CD14-positive monocyte (primary cell): ENCODE measurements at regions not wholly inside any gene's neighbourhood (a gene's known extent, or its start where the extent isn't known, plus 50 kb on each side); places are given as distances from the start of the nearest gene placed in this dataset.

ENCODE experiments used
- DNase-seq, 3 donors: peaks; one replicate each; pipeline ENCODE4 v3.0.0-alpha.2; 2011 to 2022
- H2AFZ ChIP-seq: 2 replicates; pipeline ENCODE4 v1.6.0; 2012; ENCODE audit warnings: mild to moderate bottlenecking, low read depth, low read length, inconsistent platforms; ENCODE audit not compliant: insufficient read depth, poor library complexity, severe bottlenecking
- H3K27ac ChIP-seq, 2 donors: 1 replicate in 1 of 2; 2 replicates in 1 of 2; pipeline ENCODE4 v1.5.1; 2012 to 2013; ENCODE audit warnings: low read length in 2 of 2, control low read depth in 1 of 2, inconsistent platforms in 1 of 2, low read depth in 1 of 2, mild to moderate bottlenecking in 1 of 2
- H3K27me3 ChIP-seq, 2 donors: one replicate each; pipeline versions ENCODE4 v1.6.0 to v1.6.1; 2011 to 2013; ENCODE audit warnings: low read length in 2 of 2; ENCODE audit not compliant: control insufficient read depth in 2 of 2, insufficient read depth in 2 of 2
- H3K36me3 ChIP-seq, 2 donors: replicated peaks in 1 of 2; 1 replicate in 1 of 2; 2 replicates in 1 of 2; pipeline versions ENCODE4 v1.5.1 to v1.6.1; 2012 to 2013; ENCODE audit warnings: low read length in 2 of 2, control low read depth in 1 of 2, inconsistent platforms in 1 of 2, mild to moderate bottlenecking in 1 of 2; ENCODE audit not compliant: insufficient read depth in 2 of 2, control insufficient read depth in 1 of 2
- H3K4me1 ChIP-seq, 2 donors: 1 replicate in 1 of 2; 2 replicates in 1 of 2; pipeline versions ENCODE4 v1.5.1 to v1.6.1; 2012 to 2013; ENCODE audit warnings: low read length in 2 of 2, control low read depth in 1 of 2, inconsistent platforms in 1 of 2, mild to moderate bottlenecking in 1 of 2, moderate library complexity in 1 of 2; ENCODE audit not compliant: insufficient read depth in 2 of 2, control insufficient read depth in 1 of 2
- H3K4me2 ChIP-seq: replicated peaks from 2 replicates; pipeline ENCODE3; 2012; ENCODE audit warnings: low read length, moderate library complexity, mild to moderate bottlenecking; ENCODE audit not compliant: poor library complexity, severe bottlenecking; ENCODE audit errors: extremely low read depth
- H3K4me3 ChIP-seq, 3 experiments: fragments of 200-600 bp in 1 of 3; sonication (generic) in 1 of 3; replicated peaks in 1 of 3; 1 replicate in 2 of 3; 2 replicates in 1 of 3; pipeline ENCODE4 v1.5.1; 2011 to 2013; ENCODE audit warnings: low read length in 3 of 3, mild to moderate bottlenecking in 3 of 3, control low read depth in 2 of 3, low read depth in 2 of 3, inconsistent platforms in 1 of 3, moderate library complexity in 1 of 3
- H3K79me2 ChIP-seq: 2 replicates; pipeline ENCODE4 v1.6.0; 2012; ENCODE audit warnings: mild to moderate bottlenecking, control low read depth, inconsistent platforms, low read length, moderate library complexity; ENCODE audit not compliant: insufficient read depth
- H3K9ac ChIP-seq: 2 replicates; pipeline ENCODE4 v1.6.0; 2017; ENCODE audit warnings: low read length, mild to moderate bottlenecking; ENCODE audit not compliant: insufficient read depth, poor library complexity, severe bottlenecking
- H3K9me3 ChIP-seq, 2 donors: replicated peaks in 1 of 2; 1 replicate in 1 of 2; 2 replicates in 1 of 2; pipeline versions ENCODE4 v1.5.1 to v1.6.1; 2012 to 2013; ENCODE audit warnings: low read length in 2 of 2, control low read depth in 1 of 2; ENCODE audit not compliant: control insufficient read depth in 1 of 2, insufficient read depth in 1 of 2
- H4K20me1 ChIP-seq: 2 replicates; pipeline ENCODE4 v1.6.0; 2012; ENCODE audit warnings: mild to moderate bottlenecking, low read length, control low read depth, moderate library complexity; ENCODE audit not compliant: insufficient read depth
- H3K27ac Mint-ChIP-seq, 7 donors: one replicate each; pipeline ENCODE4 v1.8.0; 2020; ENCODE audit warnings: mild to moderate bottlenecking in 7 of 7, mixed read lengths in 7 of 7, moderate library complexity in 6 of 7, inconsistent platforms in 2 of 7
- H3K27me3 Mint-ChIP-seq, 3 donors: one replicate each; pipeline ENCODE4 v1.8.0; 2021 to 2022; ENCODE audit warnings: low read depth in 3 of 3, mild to moderate bottlenecking in 3 of 3, mixed read lengths in 3 of 3, moderate library complexity in 3 of 3, inconsistent platforms in 1 of 3
- H3K36me3 Mint-ChIP-seq, 2 donors: one replicate each; pipeline ENCODE4 v1.8.0; 2020; ENCODE audit warnings: mixed read lengths in 2 of 2, inconsistent platforms in 1 of 2, mild to moderate bottlenecking in 1 of 2
- H3K4me1 Mint-ChIP-seq: one replicate; pipeline ENCODE4 v1.8.0; 2020; ENCODE audit warnings: mild to moderate bottlenecking, mixed read lengths
- H3K4me3 Mint-ChIP-seq, 2 donors: one replicate each; pipeline ENCODE4 v1.8.0; 2020; ENCODE audit warnings: mild to moderate bottlenecking in 2 of 2, mixed read lengths in 2 of 2, moderate library complexity in 1 of 2
- H3K9me3 Mint-ChIP-seq, 7 donors: one replicate each; pipeline ENCODE4 v1.8.0; 2020 to 2022; ENCODE audit warnings: mixed read lengths in 7 of 7, mild to moderate bottlenecking in 6 of 7, moderate library complexity in 6 of 7, inconsistent platforms in 2 of 7
- CTCF ChIP-seq: fragments of 200-600 bp; IDR thresholded peaks from one replicate; pipeline ENCODE4 v1.8.0; 2022; ENCODE audit warnings: antibody characterized with exemption, mild to moderate bottlenecking
- WGBS: methylation state at CpG from one replicate; pipeline ENCODE4 v1.1.5; 2013; ENCODE audit warnings: missing lambda C conversion rate; ENCODE audit not compliant: insufficient coverage; 5-methylcytosine and 5-hydroxymethylcytosine counted together
- intact Hi-C, 2 donors: fragments of 100-400 bp; cut with micrococcal nuclease; formaldehyde crosslinking; loops; one replicate each; pipeline versions ENCODE4 v1.15.0 to v1.15.1; 2023

GRCh38 chr12:74775276-74775675 is 237.6 kb downstream of the ATXN7L3B start:
- H2AFZ ChIP-seq, result no peak overlapping the region
- H3K4me1 ChIP-seq, result no peaks in the 10 kb centered on the region
- H4K20me1 ChIP-seq, result no peaks in the 10 kb centered on the region
- WGBS, result no CpG with 5 or more reads among the region's 1 CpG
- Mint-ChIP-seq H3K27ac (no peak overlapping the region), H3K9me3 (peaks cover 0 to 3% (median 2%) of the 10 kb centered on the region in 7 donors), H3K4me3 (no peak overlapping the region), H3K4me1 (no peaks in the 10 kb centered on the region), H3K27me3 (peaks cover 0 to 4% (median 2%) of the 10 kb centered on the region in 3 donors), H3K36me3 (no peaks in the 10 kb centered on the region)
- no peak overlapping the region for H3K4me3 ChIP-seq
- H3K9me3 ChIP-seq, result no peaks in the 10 kb centered on the region
- no peak overlapping the region for H3K9ac ChIP-seq
- H3K27me3 ChIP-seq, result no peaks in the 10 kb centered on the region
- no peak for TF ChIP-seq CTCF
- no peak overlapping the region for H3K27ac ChIP-seq
- H3K79me2 ChIP-seq, result no peaks in the 10 kb centered on the region
- no peaks in the 10 kb centered on the region for H3K36me3 ChIP-seq
- H3K4me2 ChIP-seq, result no peak overlapping the region
- intact Hi-C loops, result no loop called here
- DNase-seq, result no peak

- H2AFZ ChIP-seq, result no peak overlapping the region
- intact Hi-C loops, result no loop called here
- no peaks in the 10 kb centered on the region for H3K9me3 ChIP-seq
- H3K9ac ChIP-seq, result no peak overlapping the region
- no peaks in the 10 kb centered on the region for H3K36me3 ChIP-seq
- Mint-ChIP-seq H3K4me3 (no peak overlapping the region), H3K36me3 (no peaks in the 10 kb centered on the region), H3K4me1 (no peaks in the 10 kb centered on the region), H3K27me3 (peaks cover 0 to 4% (median 2%) of the 10 kb centered on the region in 3 donors), H3K9me3 (peaks cover 0 to 5% (median 2%) of the 10 kb centered on the region in 7 donors), H3K27ac (no peak overlapping the region)
- WGBS, result no CpG with 5 or more reads among the region's 7 CpGs
- DNase-seq, result no peak
- H3K27me3 ChIP-seq, result no peaks in the 10 kb centered on the region
- H3K4me2 ChIP-seq, result no peak overlapping the region
- no peaks in the 10 kb centered on the region for H4K20me1 ChIP-seq
- no peak overlapping the region for H3K4me3 ChIP-seq
- no peaks in the 10 kb centered on the region for H3K79me2 ChIP-seq
- no peak for TF ChIP-seq CTCF
- H3K4me1 ChIP-seq, result no peaks in the 10 kb centered on the region
- H3K27ac ChIP-seq, result no peak overlapping the region
Measured at GRCh38 chr12:74776378-74776777, 238.7 kb downstream of the ATXN7L3B start.
